ENCODE measurements at regions not wholly inside any gene's neighbourhood (a gene's known extent, or its start where the extent isn't known, plus 50 kb on each side); places are given as distances from the start of the nearest gene placed in this dataset.

GRCh38 chr1:101142244-101142643, 94.6 kb upstream of the S1PR1 start:
- Histone ChIP-seq H3K27ac (peak overlapping the region in 5 of 8 donors; percentile 22 to 47 (median 33)), H3K9me3 (no peaks in the 10 kb centered on the region), H3K36me3 (no peaks in the 10 kb centered on the region), H3K4me3 (no peak overlapping the region), H3K27me3 (replicated peaks in 1 of 7) (no peaks in the 10 kb centered on the region), H3K4me1 (peaks cover 1 to 27% (median 8%) of the 10 kb centered on the region in 6 donors)
- intact Hi-C loops (cut with DNase I; ENCODE audit: low total_unique reads): no loop called here
- WGBS, 5 donors: 53 to 81% (median 71%) methylated on average over 1 of the region's 1 CpG
- DNase-seq: no peak
- TF ChIP-seq, protein P1, sequence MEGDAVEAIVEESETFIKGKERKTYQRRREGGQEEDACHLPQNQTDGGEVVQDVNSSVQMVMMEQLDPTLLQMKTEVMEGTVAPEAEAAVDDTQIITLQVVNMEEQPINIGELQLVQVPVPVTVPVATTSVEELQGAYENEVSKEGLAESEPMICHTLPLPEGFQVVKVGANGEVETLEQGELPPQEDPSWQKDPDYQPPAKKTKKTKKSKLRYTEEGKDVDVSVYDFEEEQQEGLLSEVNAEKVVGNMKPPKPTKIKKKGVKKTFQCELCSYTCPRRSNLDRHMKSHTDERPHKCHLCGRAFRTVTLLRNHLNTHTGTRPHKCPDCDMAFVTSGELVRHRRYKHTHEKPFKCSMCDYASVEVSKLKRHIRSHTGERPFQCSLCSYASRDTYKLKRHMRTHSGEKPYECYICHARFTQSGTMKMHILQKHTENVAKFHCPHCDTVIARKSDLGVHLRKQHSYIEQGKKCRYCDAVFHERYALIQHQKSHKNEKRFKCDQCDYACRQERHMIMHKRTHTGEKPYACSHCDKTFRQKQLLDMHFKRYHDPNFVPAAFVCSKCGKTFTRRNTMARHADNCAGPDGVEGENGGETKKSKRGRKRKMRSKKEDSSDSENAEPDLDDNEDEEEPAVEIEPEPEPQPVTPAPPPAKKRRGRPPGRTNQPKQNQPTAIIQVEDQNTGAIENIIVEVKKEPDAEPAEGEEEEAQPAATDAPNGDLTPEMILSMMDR (IDR thresholded peaks at IDR 0.05 in 8 of 11, conservative IDR thresholded peaks at IDR 0.05 in 3 of 11): no peak
- TF ChIP-seq POLR2AphosphoS5 (IDR thresholded peaks at IDR 0.05) (no peak), POLR2A (IDR thresholded peaks at IDR 0.05) (no peak)

GRCh38 chr1:101141376-101141775, 95.4 kb upstream of the S1PR1 start:
- 93 to 97% (median 95%) methylated on average over 2 of the region's 2 CpGs for WGBS, 5 donors
- no peaks in the 10 kb centered on the region for H3K36me3 ChIP-seq
- TF ChIP-seq POLR2AphosphoS5 (IDR thresholded peaks at IDR 0.05) (no peak), POLR2A (IDR thresholded peaks at IDR 0.05) (no peak)
- TF ChIP-seq, protein P1 (IDR thresholded peaks at IDR 0.05 in 8 of 11, conservative IDR thresholded peaks at IDR 0.05 in 3 of 11): no peak
- H3K4me1 ChIP-seq: peaks cover 10 to 36% (median 16%) of the 10 kb centered on the region in 6 donors
- H3K27me3 ChIP-seq (replicated peaks in 1 of 7): no peaks in the 10 kb centered on the region
- DNase-seq: no peak
- no peaks in the 10 kb centered on the region for H3K9me3 ChIP-seq
- intact Hi-C loops (cut with DNase I; ENCODE audit: low total_unique reads): no loop called here
- H3K4me3 ChIP-seq: no peak overlapping the region
- no peak overlapping the region for H3K27ac ChIP-seq

DNA sequence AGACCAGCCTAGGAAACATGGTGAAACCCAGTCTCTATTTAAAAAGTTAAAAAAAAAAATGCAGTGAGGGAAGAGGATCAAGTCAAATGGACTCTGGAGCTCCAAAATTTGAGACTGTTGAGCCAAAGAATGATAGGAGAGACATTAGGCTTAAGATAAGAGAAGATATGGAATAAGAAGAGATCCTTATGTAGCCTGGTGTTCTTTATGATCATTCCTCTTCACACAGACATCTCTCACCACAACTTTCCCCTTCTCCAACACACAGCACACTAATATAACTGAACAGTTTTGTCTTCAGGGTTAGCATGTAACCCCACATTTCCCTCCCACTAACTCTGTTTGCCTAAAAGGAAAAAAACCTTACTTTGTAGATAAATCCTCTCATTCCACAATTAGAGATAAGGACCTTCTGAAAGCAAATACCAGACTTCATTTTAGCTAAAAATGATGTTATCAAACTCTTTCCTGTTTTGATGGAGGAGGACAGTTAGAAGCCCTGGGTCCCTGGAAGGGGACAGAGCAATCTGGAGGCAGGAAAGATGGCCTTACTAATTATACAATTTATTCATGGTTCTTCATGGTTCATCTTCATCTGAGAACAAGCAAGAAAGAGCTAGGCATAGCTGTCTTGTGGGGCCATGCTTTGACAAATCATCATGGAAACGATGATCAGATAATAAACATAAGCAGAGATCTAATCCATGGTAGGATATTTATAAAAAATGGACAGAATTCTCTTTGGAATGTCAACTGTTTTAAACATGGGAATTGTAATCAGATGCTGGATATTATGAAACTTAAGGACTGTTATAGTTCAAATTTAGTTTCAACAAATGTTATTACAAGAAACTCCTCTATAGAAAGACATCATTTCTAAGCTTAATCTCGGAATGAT, 96.7 kb upstream of the S1PR1 start:
- Histone ChIP-seq H3K27me3 (replicated peaks in 1 of 7) (no peaks in the 10 kb centered on the region), H3K4me1 (peaks cover 11 to 39% (median 21%) of the 10 kb centered on the region in 6 donors), H3K27ac (no peak overlapping the region), H3K4me3 (no peak overlapping the region), H3K36me3 (no peaks in the 10 kb centered on the region), H3K9me3 (no peaks in the 10 kb centered on the region)
- 89 to 99% (median 94%) methylated on average over 2 of the region's 2 CpGs for WGBS, 5 donors
- TF ChIP-seq POLR2AphosphoS5 (IDR thresholded peaks at IDR 0.05) (no peak), POLR2A (IDR thresholded peaks at IDR 0.05) (no peak)
- TF ChIP-seq, protein P1 (IDR thresholded peaks at IDR 0.05 in 8 of 11, conservative IDR thresholded peaks at IDR 0.05 in 3 of 11): no peak
- no peak for DNase-seq
- intact Hi-C loops (cut with DNase I; ENCODE audit: low total_unique reads): loop anchor here (10.0 kb wide), 1 partner anchor 155 kb away; no protein-coding TSS in a partner anchor

DNA sequence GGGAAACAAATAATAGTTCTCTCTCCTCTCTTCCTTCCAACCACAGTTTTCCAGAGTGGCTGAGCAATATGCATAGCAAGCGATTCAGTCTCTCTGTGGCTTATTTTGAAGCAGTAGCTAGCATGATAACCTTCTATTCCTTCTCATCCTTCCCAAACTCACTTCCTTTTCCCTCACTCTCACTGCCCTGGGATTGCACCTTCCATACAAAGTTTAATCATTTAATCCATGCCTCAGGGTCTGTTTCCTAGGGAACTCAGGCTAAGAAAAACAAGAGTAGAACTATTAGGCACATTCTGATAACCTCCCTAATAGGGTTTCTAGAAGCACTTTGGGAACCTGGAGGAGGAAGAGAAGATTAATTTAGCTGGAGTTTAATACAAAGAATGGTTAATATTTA, 97.7 kb upstream of the S1PR1 start:
- no peak overlapping the region for H3K4me3 ChIP-seq
- TF ChIP-seq, protein P1 (IDR thresholded peaks at IDR 0.05 in 8 of 11, conservative IDR thresholded peaks at IDR 0.05 in 3 of 11): no peak
- TF ChIP-seq POLR2AphosphoS5 (IDR thresholded peaks at IDR 0.05) (no peak), POLR2A (IDR thresholded peaks at IDR 0.05) (no peak)
- no peaks in the 10 kb centered on the region for H3K9me3 ChIP-seq
- H3K27ac ChIP-seq: peak overlapping the region in 1 of 8 donors; percentile 6
- H3K27me3 ChIP-seq (replicated peaks in 1 of 7): no peaks in the 10 kb centered on the region
- H3K36me3 ChIP-seq: no peaks in the 10 kb centered on the region
- intact Hi-C loops (cut with DNase I; ENCODE audit: low total_unique reads): loop anchor here (10.0 kb wide), 1 partner anchor 156 kb away; no protein-coding TSS in a partner anchor
- no peak for DNase-seq
- peaks cover 11 to 42% (median 26%) of the 10 kb centered on the region in 6 donors for H3K4me1 ChIP-seq
- 76 to 84% (median 78%) methylated on average over 1 of the region's 1 CpG for WGBS, 5 donors
